ENCODE measurements at regions not wholly inside any gene's neighbourhood (a gene's known extent, or its start where the extent isn't known, plus 50 kb on each side); places are given as distances from the start of the nearest gene placed in this dataset.
"Not testable (repeated sequence)": the region's sequence is repeated elsewhere in the genome, so short reads cannot be mapped to it uniquely, and the experiment has no call there.

DNA sequence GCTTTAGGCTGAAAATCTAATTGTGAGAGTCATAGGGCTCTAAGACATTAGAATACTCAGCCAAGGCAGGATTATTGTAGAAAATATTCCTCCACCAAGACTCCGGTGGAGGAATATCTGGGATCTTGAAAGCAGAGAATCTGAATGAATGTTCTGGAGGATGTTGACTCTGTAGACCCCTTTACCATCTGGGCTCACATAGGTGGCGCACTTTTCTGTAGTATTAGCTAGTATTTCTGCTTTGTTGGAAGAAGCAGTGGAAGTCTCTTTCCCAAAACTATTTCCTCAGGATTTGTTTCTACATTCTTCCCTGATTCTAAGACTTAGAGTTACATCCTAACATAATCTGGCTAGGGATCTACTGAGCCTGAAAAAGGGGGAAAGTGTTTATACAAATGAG is 752.4 kb upstream of the SEMA6A start:
- no peak for DNase-seq (ENCODE audit: low read depth in 2 of 2)

DNA sequence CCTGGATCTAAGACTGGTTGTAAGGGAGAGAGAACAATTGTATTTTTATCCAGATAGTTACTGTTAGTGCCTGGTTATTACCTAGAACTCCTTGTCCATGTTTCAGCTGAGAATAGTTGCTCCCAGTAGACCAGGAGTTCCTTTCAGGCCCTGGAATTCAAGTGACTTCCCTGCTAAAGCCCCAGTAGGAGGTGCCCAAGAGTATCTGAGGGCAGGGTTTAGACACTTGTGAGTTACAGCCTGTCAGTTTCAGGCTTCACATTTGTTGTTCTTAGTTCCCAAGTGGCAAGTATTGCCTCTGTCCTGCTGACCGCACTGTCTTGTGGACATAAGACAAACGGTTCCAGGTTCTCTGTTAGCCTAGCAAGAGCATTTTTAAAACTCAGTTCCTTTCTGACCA is 743.9 kb upstream of the SEMA6A start:
- no peak for DNase-seq (ENCODE audit: low read depth in 2 of 2)

DNA sequence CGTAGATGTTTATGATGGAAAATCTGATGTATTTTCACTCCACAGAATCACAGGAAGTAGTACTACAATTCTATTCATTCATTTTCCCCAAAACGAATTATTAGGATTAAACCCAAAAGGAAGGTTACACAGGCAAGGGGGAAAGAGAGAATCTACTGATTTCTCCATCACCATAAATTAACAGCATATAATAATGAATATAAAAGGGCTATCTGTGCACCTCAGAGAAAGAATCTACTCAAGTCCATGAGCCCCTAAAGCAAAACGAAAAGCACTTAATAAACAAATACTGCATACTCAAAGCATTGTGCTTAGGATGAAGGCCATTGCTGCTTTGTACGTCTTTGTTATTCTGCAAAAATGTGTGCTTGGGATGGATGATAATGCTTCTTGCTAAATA is 740.5 kb upstream of the SEMA6A start:
- no peak for DNase-seq (ENCODE audit: low read depth in 2 of 2)

DNA sequence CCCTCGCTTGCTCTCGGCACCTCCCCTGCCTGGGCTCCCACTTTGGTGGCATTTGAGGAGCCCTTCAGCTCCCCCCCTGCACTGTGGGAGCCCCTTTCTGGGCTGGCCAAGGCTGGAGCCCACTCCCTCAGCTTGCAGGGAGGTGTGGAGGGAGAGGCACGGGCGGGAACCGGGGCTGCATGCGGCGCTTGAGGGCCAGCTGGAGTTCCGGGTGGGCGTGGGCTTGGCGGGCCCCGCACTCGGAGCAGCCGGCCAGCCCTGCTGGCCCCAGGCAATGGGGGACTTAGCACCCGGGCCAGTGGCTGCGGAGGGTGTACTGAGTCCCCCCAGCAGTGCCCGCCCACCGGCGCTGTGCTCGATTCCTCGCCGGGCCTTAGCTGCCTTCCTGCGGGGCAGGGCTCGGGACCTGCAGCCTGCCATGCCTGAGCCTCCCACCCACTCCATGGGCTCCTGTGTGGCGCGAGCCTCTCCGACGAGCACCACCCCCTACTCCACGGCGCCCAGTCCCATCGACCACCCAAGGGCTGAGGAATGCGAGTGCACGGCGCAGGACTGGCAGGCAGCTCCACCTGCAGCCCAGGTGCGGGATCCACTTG is 730.0 kb upstream of the SEMA6A start:
- DNase-seq (ENCODE audit: low read depth in 2 of 2), result not testable (repeated sequence)

DNA sequence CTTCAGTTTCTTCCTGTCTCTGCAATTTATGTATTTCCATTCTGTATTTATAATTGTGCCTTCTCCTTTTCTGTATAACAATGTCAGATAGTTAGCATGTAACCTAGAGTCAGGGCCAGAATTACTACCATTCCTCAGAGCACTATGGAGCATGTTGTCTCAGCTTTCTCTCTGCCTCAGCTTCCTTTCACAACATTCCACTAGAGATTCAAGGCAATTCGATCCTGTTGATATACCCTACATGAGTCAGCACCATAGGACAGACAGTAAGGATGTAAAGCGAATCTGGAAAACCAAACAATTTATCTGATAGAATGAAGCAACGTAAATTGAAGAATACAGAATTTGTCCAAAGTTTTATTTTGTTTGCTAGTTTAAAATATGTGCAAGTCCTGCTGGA is 728.3 kb upstream of the SEMA6A start:
- DNase-seq (ENCODE audit: low read depth in 2 of 2), result no peak

DNA sequence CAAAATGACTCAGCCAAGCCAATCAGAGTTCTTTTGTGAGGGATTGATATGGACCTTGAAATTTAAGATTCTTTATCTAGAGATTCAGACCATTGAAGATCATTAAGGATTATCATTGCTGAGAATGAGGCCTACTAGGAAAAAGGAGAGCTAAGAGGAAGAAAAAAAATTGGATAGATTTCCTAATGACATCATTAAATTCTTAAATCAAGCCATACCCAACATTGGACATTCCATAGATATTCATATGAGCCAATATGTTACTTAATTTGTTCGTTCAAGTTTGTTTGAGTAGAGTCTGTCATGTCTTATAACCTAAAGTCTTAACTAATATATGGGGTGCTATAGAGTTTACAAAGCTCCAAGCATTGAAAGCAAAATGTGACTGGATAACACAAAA is 727.9 kb upstream of the SEMA6A start:
- DNase-seq (ENCODE audit: low read depth in 2 of 2), result no peak

DNA sequence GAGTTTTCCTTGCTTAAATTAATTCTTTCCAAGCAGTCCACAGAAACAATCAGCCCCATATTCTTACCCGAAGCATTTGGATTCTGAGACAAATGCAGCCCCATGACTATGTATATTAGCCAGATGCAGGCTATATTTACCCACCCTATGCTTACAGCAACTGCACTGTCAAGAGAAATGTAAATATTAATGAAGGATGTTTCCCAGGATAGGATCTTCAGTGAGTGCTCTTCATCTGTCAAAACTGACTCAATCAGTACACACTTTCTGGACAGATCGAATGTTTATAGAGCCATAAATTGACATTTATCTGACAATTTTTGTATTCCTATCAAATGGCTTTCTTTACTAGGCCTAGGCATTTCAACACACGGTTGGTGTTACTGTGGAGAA is 725.3 kb upstream of the SEMA6A start:
- DNase-seq (ENCODE audit: low read depth in 2 of 2), result no peak

DNA sequence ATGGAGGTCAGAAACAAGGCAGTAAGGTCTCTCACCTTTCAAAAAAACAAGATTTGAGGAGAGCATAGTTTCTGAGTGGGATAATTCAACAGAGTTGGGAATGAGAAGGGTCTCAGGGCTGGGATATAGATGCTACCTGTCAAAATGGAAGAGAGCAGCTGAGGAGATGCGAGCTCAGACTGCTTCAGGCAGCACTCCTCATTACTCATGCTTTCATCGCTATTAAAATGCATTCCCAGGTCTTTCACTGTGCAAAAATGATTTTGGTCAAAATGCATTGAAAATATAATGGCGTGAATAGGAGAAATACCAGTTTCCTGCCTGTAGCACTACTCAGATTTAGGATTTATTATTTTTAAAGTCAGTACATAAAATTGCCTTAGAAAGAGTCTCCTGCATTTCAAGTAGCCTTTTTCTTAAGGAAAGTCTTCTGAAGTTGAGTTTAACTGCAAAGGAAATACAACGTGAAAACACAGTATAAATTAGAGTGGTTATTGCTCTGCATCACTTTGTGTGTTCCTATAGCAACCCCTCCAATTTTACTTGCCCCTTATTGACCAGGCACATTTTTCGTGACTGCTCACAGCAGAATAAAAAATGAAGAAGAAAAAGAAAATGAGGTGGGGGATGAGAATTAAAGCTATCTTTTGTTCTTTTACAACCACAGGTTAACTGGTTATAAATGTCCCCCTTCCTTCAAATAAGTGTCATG is 724.8 kb upstream of the SEMA6A start:
- no peak for DNase-seq (ENCODE audit: low read depth in 2 of 2)

DNA sequence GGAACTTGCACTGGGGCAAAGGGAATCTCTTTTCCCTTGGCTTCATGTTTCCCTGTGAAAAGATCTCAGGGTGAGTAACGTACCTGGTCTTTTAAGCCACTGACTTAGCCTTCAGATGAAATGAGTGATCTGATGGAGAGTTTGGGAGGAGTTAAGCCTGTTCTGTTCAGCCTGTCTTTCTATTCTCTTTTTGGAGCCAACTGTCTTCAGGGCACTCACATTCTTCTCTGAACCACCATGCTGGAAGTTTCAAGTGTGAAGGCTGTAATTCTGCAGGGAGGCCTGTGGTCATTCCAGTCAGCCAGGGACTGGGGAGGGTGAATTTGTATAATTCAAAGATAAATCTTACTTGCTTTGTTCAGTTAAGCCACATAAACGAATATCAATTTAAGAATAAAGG is 722.2 kb upstream of the SEMA6A start:
- DNase-seq (ENCODE audit: low read depth in 2 of 2), result no peak

DNA sequence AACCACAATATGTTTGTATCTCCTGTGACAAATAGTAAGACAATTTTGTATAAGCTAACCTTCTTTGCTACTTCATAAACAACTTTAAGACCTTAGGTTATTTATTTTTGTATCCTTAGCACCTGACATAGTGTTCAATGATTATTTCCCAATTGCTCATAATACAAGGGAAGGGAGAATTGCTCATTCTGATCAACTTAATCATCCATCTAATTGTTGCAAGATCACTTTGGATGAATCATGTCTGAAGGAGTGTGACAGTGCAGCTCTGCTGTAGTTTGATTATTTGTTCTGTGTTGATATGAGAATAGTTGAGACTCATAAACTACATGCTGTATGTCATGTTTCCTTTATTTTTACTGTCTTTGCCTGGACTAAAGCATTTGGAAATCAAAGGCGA is 721.3 kb upstream of the SEMA6A start:
- no peak for DNase-seq (ENCODE audit: low read depth in 2 of 2)

DNA sequence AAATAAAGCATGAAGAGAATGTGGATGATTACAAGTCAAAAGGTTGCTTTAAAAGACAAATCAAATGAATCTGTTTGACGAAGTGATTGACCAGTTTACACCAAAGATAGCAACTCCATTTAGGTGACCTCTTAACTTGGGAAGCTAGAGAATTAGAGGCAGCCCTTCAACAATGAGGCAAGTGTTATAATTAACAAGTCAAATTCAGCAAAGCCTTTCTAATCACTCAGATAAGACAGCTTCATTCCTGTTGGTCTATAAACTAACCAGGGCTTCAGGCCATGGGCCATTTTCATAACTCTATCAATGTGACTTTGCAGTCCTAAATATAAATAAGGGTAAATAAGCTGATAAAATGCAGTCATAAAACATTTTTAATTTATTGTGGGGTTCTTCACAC is 712.2 kb upstream of the SEMA6A start:
- DNase-seq (ENCODE audit: low read depth in 2 of 2), result no peak

DNA sequence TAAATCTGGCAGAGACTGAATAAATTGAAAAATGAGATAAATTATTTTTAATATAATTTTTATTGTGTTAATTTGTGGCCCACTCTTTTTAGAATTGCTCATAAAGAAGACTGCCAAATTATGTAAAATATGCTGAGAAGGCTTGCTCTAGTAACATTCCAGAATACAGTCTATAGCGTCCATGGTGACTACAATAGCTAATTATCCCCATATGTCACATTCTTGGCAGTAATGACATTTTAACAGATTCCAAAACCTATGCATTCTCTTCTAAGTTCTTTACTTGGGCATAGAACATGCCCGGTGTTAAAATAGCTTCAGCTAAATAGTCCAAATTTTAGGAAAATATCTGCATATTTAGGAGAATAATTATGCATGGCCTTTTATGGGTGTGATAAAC is 697.0 kb upstream of the SEMA6A start:
- DNase-seq (ENCODE audit: low read depth in 2 of 2), result no peak

DNA sequence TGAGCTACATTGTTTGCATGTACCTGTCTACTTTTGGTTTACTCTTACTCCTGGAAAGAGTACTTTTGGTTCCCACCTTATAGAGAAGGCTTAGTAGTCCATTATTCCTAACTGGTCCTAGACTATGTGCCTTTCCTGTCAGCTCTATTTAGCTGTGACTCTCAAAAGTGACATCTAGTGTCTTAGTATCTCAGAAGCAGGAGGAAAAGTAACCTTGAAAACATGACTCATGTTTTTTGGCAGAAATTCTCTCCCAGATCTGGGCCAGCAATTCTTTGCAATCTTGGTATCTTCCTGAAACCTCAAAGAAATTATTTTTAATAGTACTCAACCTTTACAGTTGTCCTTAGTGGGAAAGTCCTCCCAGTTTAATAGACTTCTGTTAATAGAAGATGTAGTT is 691.7 kb upstream of the SEMA6A start:
- DNase-seq (ENCODE audit: low read depth in 2 of 2), result no peak

DNA sequence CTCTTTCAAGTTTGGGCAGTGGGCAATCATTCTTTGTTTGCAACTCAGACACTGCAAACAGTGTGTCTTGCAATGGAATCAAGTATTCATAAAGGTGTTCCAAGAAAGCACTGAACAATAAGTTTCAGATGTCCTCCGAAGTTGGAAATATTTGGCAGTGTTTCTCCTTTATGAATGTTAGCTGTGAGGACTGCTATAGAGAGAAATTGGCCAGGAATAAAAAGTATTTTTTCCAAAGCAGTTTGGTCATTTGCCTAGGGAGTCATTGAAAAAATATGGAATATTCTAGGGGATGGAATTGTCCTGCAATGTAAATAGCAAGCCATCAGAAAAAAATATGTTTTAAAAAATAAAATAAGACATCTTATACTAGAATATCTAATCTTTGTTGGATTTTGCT is 688.6 kb upstream of the SEMA6A start:
- DNase-seq (ENCODE audit: low read depth in 2 of 2), result no peak

DNA sequence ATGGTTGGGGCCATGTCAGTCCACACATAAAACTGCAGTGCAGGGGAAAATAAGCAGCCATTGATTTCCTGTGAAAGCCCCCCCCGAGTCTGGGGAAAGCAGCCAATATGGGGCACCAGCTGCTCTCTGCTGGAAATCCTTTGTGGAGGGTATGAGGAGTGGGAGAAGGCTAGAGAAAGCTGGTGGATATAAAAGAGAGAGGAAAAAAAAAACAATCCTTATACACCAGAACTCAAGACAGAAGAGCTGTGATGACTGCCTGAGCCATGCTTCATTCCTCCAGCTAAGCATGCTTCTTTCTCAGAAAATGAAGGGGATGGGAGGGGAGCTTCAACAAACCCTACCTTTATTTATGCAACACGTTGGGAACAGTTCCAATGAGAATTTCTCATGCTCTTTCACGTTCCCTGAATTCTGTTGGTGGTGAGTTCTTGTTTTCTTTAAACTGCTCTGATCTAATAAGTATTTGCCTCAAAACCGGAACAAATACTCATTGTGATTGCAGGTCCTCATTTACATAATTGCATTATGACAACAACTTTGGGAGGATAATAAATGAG is 688.0 kb upstream of the SEMA6A start:
- no peak for DNase-seq (ENCODE audit: low read depth in 2 of 2)

DNA sequence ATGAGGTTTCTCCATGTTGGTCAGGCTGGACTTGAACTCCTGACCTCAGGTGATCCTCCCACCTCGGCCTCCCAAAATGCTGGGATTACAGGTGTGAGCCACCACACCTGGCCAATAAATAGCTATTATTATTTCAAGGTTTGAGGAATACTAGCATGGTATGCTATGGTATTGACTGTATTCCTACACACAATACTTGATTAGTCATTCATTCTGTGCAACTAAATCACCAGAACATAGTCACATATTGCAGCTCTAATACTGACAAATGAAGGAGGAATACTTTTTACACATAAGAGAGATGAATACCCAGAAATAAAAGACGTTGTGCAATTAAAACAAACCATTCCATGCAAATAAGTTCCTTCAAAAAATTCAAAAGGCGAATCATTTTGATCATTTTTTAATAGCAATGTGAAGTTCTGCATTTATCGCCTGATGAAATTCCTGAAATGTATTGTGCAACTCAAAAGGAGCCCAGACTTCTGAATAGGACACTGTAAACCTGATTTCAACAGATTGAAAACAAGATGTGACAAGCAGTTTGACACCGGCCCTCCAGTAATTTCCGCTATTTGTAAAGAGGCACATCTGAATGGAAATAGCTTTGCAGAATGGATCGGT is 687.4 kb upstream of the SEMA6A start:
- DNase-seq (ENCODE audit: low read depth in 2 of 2), result no peak

DNA sequence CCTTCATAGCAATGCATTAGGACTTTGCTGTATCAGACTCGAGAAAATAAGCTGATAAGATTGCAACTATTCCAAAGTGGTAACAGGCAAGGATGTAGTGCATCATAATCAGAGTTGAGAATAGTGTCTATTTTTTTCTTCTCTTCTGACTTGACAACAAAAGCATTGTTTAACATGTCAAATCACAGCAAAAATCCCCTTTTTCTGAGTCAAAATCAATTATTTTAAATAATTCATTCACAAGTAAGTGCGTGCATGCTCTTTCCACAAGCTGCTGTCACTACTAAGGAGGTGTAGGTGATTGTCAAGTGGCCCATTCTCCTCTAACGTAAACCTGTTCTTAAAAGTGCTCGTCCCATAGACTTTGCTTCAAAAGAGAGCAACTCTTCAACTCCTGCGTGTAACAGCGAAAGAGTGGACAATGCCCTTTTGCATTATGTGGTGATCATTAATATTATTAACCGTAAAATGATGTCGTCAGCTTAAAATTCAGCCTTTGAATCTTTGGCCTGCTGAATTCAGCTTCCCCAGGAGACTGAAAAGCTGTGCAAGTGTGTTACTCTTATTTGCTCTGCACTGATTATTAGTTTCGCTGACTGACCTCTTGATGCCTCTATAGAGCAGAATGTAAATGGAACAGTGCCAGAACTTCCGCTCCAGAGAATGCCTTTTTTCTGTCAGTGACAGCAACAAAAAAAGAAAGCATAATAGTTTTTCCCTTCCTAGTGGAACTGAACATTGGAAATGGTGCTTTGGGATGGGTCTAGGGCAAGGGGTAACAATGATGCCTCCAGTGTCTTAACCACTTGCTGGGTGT is 680.8 kb upstream of the SEMA6A start:
- no peak for DNase-seq (ENCODE audit: low read depth in 2 of 2)

DNA sequence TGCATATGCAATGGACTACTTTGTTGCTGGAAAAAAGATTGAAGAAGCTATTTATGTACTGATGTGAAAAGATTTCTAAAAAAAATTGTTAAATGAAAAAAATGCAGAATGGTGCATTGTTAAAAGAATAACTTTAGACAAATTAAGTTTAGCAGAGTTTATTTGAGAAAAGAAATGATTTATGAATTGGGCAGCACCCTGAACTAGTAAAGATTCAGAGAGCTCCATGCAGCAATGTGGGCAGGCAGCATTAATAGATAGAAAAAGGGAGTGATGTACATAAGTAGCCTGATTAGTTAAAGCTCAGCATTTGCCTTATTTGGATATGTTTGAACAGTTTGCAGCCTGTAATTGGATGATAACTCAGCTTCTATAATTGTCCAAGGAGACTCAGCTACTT is 677.9 kb upstream of the SEMA6A start:
- DNase-seq (ENCODE audit: low read depth in 2 of 2), result no peak

DNA sequence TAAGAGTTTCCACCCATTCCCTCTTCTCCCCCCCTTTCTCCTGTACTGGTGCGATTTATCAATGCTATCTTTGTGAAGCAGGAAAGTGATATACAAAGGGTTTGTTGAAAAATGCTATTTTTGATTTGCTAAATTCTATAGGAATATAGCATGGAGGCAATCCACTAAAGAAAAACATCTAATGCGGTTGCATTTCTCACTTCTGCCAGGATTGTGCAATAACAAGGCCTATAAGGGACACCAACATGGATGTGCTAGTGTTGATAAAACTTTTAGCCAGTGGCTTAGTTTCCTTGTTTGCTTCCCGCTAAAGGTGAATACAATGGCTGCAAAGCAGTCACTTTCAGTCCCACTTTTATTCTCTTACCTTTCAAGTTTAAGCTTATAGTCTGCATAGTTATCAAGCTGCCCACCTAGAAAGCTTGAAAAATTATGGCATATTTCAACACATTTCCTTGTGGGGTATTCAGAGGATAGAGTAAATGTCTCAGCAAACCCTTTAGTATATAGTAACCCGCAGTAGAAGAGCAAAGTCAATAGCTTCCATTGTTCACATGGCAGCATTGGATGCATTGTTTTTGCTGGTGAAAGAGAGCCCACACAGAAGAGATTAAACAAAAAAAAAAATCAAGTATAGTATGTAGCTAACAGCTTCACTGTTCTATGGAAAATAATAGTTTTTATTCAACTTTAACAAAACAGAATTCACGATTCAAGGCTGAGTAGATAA is 674.6 kb upstream of the SEMA6A start:
- DNase-seq (ENCODE audit: low read depth in 2 of 2), result no peak

DNA sequence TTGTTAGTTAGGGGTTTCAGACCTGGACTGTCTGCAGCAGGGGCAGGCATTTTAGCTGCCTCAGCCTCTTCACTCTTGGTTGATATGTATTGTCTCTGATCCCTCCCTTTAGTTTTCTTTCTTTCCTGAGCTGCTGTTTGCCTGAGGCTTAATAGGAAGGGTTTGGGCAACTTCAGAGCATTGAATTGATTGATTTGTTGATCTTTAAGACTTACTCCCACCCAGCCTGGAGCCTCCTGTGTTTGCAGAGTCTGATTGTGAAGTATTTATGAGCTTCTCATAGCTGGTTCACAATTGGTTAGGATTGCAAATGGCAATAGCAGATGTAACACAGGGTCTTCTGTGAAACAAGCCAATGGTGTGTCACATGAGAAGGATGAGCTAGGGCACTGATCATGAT is 671.8 kb upstream of the SEMA6A start:
- no peak for DNase-seq (ENCODE audit: low read depth in 2 of 2)

DNA sequence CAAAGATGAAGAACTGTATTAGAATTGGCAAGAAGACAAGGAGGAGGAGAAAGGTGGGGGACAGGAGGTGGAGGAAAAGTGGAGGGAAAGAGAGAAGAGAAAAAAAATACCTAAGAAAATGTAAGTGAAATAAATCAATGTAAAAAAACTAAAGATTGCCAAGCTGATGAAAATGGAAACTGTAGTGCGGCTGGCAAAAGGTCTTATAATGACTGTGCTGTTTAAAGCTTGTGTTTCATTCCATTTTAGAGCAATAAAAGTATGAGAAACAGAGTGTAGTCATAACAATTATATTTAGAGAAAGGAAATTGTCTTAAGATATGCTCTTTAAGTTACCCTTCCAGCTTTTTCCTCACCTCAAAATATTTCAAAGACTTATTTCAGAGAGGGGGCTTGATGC is 670.5 kb upstream of the SEMA6A start:
- DNase-seq (ENCODE audit: low read depth in 2 of 2), result no peak

DNA sequence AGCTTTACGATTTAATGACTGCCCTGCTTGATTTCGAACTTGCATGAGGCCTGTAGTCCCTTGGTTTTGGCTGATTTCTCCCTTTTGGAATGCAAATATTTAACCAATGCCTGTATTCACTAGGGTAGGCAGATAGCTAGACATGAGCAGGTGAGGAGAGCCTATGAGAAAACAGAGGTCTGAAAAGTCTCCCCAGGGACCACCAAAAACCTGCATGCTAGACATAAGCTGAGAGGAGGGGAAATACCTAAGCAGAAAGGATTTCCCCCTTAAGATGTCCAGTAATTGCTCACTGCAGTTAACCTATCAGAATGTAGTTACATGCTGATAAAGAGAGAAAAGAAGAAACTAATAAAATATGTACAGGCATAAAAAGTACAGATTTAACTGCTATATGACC is 667.4 kb upstream of the SEMA6A start:
- no peak for DNase-seq (ENCODE audit: low read depth in 2 of 2)

All from stimulated activated CD8-positive, alpha-beta memory T cell treated with anti-CD3 and anti-CD28 coated beads, Interleukin-7, amount 100 ng/mL, for 4 hours (primary cell).